ENCODE measurements at regions not wholly inside any gene's neighbourhood (a gene's known extent, or its start where the extent isn't known, plus 50 kb on each side); places are given as distances from the start of the nearest gene placed in this dataset.

DNA sequence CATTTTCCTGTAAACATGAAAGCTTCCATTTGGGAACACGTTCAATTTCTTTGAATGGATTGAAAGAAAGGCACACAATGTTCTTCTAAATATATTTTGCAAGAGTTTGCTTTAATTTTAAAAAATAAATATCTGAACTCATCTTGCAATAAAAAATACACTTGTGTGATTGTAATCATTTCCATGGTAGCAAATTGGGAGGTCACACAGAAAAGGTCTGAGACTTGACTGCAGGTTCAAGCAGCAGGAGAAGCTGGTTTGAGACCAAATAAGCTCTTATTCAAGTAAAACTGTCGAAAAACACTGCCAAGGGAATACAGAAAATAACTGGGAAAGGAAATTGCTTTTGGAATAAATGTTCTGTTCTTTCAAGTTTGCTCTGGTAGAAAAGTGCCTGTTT, 498.9 kb downstream of the ADGRL2 start:
- Mint-ChIP-seq H3K4me3 (no peak overlapping the region), H3K36me3 (no peaks in the 10 kb centered on the region), H3K27me3 (ENCODE audit: low read depth) (no peaks in the 10 kb centered on the region), H3K27ac (no peak overlapping the region), H3K4me1 (no peaks in the 10 kb centered on the region), H3K9me3 (no peaks in the 10 kb centered on the region; the same call in 1 of the 2 replicates)
- ChIA-PET POLR2A (no interaction called here), CTCF (no interaction called here)
- DNase-seq (ENCODE audit: low spot score) (no peak), ATAC-seq (no peak)
- TF ChIP-seq, protein P1, sequence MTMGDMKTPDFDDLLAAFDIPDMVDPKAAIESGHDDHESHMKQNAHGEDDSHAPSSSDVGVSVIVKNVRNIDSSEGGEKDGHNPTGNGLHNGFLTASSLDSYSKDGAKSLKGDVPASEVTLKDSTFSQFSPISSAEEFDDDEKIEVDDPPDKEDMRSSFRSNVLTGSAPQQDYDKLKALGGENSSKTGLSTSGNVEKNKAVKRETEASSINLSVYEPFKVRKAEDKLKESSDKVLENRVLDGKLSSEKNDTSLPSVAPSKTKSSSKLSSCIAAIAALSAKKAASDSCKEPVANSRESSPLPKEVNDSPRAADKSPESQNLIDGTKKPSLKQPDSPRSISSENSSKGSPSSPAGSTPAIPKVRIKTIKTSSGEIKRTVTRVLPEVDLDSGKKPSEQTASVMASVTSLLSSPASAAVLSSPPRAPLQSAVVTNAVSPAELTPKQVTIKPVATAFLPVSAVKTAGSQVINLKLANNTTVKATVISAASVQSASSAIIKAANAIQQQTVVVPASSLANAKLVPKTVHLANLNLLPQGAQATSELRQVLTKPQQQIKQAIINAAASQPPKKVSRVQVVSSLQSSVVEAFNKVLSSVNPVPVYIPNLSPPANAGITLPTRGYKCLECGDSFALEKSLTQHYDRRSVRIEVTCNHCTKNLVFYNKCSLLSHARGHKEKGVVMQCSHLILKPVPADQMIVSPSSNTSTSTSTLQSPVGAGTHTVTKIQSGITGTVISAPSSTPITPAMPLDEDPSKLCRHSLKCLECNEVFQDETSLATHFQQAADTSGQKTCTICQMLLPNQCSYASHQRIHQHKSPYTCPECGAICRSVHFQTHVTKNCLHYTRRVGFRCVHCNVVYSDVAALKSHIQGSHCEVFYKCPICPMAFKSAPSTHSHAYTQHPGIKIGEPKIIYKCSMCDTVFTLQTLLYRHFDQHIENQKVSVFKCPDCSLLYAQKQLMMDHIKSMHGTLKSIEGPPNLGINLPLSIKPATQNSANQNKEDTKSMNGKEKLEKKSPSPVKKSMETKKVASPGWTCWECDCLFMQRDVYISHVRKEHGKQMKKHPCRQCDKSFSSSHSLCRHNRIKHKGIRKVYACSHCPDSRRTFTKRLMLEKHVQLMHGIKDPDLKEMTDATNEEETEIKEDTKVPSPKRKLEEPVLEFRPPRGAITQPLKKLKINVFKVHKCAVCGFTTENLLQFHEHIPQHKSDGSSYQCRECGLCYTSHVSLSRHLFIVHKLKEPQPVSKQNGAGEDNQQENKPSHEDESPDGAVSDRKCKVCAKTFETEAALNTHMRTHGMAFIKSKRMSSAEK (CRISPR knock-in tag; IDR thresholded peaks at IDR 0.05; ENCODE audit: borderline replicate concordance), result no peak
- TF ChIP-seq, protein P2, sequence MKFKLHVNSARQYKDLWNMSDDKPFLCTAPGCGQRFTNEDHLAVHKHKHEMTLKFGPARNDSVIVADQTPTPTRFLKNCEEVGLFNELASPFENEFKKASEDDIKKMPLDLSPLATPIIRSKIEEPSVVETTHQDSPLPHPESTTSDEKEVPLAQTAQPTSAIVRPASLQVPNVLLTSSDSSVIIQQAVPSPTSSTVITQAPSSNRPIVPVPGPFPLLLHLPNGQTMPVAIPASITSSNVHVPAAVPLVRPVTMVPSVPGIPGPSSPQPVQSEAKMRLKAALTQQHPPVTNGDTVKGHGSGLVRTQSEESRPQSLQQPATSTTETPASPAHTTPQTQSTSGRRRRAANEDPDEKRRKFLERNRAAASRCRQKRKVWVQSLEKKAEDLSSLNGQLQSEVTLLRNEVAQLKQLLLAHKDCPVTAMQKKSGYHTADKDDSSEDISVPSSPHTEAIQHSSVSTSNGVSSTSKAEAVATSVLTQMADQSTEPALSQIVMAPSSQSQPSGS (CRISPR knock-in tag; IDR thresholded peaks at IDR 0.05; ENCODE audit: borderline replicate concordance, low read depth), result no peak
- no peak for TF ChIP-seq ZNF263 (CRISPR knock-in tag; IDR thresholded peaks at IDR 0.05; ENCODE audit: low read depth)
- no peak for TF ChIP-seq ZBTB21 (CRISPR knock-in tag; IDR thresholded peaks at IDR 0.05; ENCODE audit: borderline replicate concordance)
- TF ChIP-seq, protein P3, sequence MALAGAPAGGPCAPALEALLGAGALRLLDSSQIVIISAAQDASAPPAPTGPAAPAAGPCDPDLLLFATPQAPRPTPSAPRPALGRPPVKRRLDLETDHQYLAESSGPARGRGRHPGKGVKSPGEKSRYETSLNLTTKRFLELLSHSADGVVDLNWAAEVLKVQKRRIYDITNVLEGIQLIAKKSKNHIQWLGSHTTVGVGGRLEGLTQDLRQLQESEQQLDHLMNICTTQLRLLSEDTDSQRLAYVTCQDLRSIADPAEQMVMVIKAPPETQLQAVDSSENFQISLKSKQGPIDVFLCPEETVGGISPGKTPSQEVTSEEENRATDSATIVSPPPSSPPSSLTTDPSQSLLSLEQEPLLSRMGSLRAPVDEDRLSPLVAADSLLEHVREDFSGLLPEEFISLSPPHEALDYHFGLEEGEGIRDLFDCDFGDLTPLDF (CRISPR knock-in tag; IDR thresholded peaks at IDR 0.05), result no peak
- TF ChIP-seq FOXK1 (CRISPR knock-in tag; IDR thresholded peaks at IDR 0.05), result no peak
- TF ChIP-seq ELF4 (CRISPR knock-in tag; IDR thresholded peaks at IDR 0.05; ENCODE audit: low read depth), result no peak
- no peak for TF ChIP-seq FOXP1 (CRISPR knock-in tag; IDR thresholded peaks at IDR 0.05; ENCODE audit: borderline replicate concordance)
- no peak for TF ChIP-seq TCF7 (CRISPR knock-in tag; IDR thresholded peaks at IDR 0.05; ENCODE audit: low read depth)
- no peak for TF ChIP-seq MXD4 (CRISPR knock-in tag; IDR thresholded peaks at IDR 0.05; ENCODE audit: borderline replicate concordance)
- TF ChIP-seq, protein P4, sequence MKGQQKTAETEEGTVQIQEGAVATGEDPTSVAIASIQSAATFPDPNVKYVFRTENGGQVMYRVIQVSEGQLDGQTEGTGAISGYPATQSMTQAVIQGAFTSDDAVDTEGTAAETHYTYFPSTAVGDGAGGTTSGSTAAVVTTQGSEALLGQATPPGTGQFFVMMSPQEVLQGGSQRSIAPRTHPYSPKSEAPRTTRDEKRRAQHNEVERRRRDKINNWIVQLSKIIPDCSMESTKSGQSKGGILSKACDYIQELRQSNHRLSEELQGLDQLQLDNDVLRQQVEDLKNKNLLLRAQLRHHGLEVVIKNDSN (CRISPR knock-in tag; IDR thresholded peaks at IDR 0.05), result no peak
- TF ChIP-seq, protein P5, sequence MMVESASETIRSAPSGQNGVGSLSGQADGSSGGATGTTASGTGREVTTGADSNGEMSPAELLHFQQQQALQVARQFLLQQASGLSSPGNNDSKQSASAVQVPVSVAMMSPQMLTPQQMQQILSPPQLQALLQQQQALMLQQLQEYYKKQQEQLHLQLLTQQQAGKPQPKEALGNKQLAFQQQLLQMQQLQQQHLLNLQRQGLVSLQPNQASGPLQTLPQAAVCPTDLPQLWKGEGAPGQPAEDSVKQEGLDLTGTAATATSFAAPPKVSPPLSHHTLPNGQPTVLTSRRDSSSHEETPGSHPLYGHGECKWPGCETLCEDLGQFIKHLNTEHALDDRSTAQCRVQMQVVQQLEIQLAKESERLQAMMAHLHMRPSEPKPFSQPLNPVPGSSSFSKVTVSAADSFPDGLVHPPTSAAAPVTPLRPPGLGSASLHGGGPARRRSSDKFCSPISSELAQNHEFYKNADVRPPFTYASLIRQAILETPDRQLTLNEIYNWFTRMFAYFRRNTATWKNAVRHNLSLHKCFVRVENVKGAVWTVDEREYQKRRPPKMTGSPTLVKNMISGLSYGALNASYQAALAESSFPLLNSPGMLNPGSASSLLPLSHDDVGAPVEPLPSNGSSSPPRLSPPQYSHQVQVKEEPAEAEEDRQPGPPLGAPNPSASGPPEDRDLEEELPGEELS (CRISPR knock-in tag; IDR thresholded peaks at IDR 0.05), result no peak
- TF ChIP-seq, protein P6, sequence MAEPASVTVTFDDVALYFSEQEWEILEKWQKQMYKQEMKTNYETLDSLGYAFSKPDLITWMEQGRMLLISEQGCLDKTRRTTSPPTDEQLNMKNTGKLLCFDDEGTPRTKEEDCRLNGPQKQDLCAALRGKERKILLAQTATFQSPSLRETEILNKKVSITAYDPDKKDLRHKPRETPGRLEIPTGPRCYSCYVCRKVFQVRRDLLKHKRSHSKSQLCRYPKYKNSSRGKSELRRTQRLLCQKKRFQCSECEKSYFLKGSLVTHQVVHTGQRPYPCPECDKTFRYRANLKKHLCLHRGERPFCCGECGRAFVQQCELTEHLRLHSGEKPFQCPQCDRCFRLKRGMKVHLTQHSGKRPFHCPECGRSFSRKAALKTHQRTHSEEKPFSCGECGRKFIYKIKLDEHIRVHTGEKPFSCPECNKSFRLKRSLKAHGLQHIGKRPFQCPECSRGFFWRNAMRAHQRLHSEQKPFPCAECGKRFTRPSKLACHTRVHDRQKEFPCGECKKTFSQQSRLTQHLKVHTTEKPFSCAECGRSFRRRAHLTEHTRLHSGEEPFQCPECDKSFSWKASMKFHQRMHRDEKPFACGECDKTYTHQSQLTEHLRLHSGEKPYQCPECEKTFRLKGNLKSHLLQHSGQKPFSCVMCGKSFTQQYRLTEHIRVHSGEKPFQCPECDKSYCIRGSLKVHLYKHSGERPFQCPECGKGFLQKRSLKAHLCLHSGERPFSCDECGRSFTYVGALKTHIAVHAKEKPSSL (CRISPR knock-in tag; conservative IDR thresholded peaks at IDR 0.05), result no peak
- TF ChIP-seq ZNF396 (CRISPR knock-in tag; IDR thresholded peaks at IDR 0.05; ENCODE audit: borderline replicate concordance), result no peak
- no peak for TF ChIP-seq ZNF671 (CRISPR knock-in tag; IDR thresholded peaks at IDR 0.05)
- no peak for TF ChIP-seq JUN (CRISPR knock-in tag; IDR thresholded peaks at IDR 0.05)
- no peak for TF ChIP-seq NFATC4 (CRISPR knock-in tag; IDR thresholded peaks at IDR 0.05)
- TF ChIP-seq JAZF1 (CRISPR knock-in tag; IDR thresholded peaks at IDR 0.05), result no peak
- no peak for TF ChIP-seq ATF1 (CRISPR knock-in tag; IDR thresholded peaks at IDR 0.05)
